Large intestine (tissue), 3 donors: ENCODE measurements at regions not wholly inside any gene's neighbourhood (a gene's known extent, or its start where the extent isn't known, plus 50 kb on each side); places are given as distances from the start of the nearest gene placed in this dataset.

Experiments
- DNase-seq, 2 donors: peaks; one replicate each; pipeline versions ENCODE4 v3.0.0 to v3.0.0-alpha.2; 2013
- H3K27ac ChIP-seq: one replicate; pipeline ENCODE4 v1.5.1; 2013; ENCODE audit warnings: low read length
- H3K27me3 ChIP-seq: 2 replicates; pipeline ENCODE4 v1.6.1; 2013; ENCODE audit warnings: low read length; ENCODE audit not compliant: control insufficient read depth, insufficient read depth
- H3K36me3 ChIP-seq: 2 replicates; pipeline ENCODE4 v1.6.1; 2013; ENCODE audit warnings: low read length; ENCODE audit not compliant: control insufficient read depth, insufficient read depth
- H3K4me1 ChIP-seq: one replicate; pipeline ENCODE4 v1.6.1; 2013; ENCODE audit warnings: low read length; ENCODE audit not compliant: control insufficient read depth, insufficient read depth
- H3K4me3 ChIP-seq: one replicate; pipeline ENCODE4 v1.5.1; 2013; ENCODE audit warnings: low read length
- H3K9me3 ChIP-seq: one replicate; pipeline ENCODE4 v1.6.1; 2013; ENCODE audit warnings: mild to moderate bottlenecking, low read depth, low read length, moderate library complexity; ENCODE audit not compliant: control insufficient read depth
- WGBS: methylation state at CpG from one replicate; pipeline ENCODE4 v1.1.5; 2013; ENCODE audit warnings: low lambda C conversion rate; ENCODE audit not compliant: insufficient coverage; 5-methylcytosine and 5-hydroxymethylcytosine counted together

GRCh38 chr1:234972411-234973191 lies 156.0 kb downstream of the TOMM20 start:
- no CpG with 5 or more reads among the region's 19 CpGs for WGBS

GRCh38 chr1:234971586-234972297 lies 156.9 kb downstream of the TOMM20 start:
- no peaks in the 10 kb centered on the region for H3K36me3 ChIP-seq
- DNase-seq: peak in 1 of 2 donors; percentile 41
- WGBS: 74% methylated on average over 8 of the region's 9 CpGs
- no peak overlapping the region for H3K4me3 ChIP-seq
- peak overlapping the region; percentile 76 for H3K27ac ChIP-seq
- H3K4me1 ChIP-seq: peaks cover 71% of the 10 kb centered on the region
- no peaks in the 10 kb centered on the region for H3K9me3 ChIP-seq
- H3K27me3 ChIP-seq: no peaks in the 10 kb centered on the region

More at GRCh38 chr1:234972411-234973191, 156.0 kb downstream of the TOMM20 start:
- H3K27ac ChIP-seq: peak overlapping the region; percentile 85
- H3K36me3 ChIP-seq: no peaks in the 10 kb centered on the region
- no peaks in the 10 kb centered on the region for H3K27me3 ChIP-seq
- no peaks in the 10 kb centered on the region for H3K9me3 ChIP-seq
- no peak overlapping the region for H3K4me3 ChIP-seq
- peak in 1 of 2 donors; percentile 13 for DNase-seq
- peaks cover 76% of the 10 kb centered on the region for H3K4me1 ChIP-seq

GRCh38 chr1:234970731-234971476 lies 157.7 kb downstream of the TOMM20 start:
- no peaks in the 10 kb centered on the region for H3K36me3 ChIP-seq
- H3K27me3 ChIP-seq: no peaks in the 10 kb centered on the region
- peak; percentile 55 to 73 for DNase-seq
- no CpG with 5 or more reads among the region's 12 CpGs for WGBS
- peak overlapping the region; percentile 76 for H3K27ac ChIP-seq
- H3K4me3 ChIP-seq: no peak overlapping the region
- H3K4me1 ChIP-seq: peaks cover 63% of the 10 kb centered on the region
- H3K9me3 ChIP-seq: no peaks in the 10 kb centered on the region

- 82% methylated on average over 3 of the region's 4 CpGs for WGBS
- peak; percentile 29 to 60 for DNase-seq
Observed at GRCh38 chr1:234970401-234970730, 158.3 kb downstream of the TOMM20 start.

GRCh38 chr1:234969581-234970400 lies 158.8 kb downstream of the TOMM20 start:
- Histone ChIP-seq H3K27me3 (no peaks in the 10 kb centered on the region), H3K36me3 (no peaks in the 10 kb centered on the region), H3K4me3 (peak overlapping the region; percentile 29), H3K4me1 (peaks cover 55% of the 10 kb centered on the region), H3K27ac (peak overlapping the region; percentile 76), H3K9me3 (no peaks in the 10 kb centered on the region)
- peak; percentile 59 to 74 for DNase-seq
- no CpG with 5 or more reads among the region's 37 CpGs for WGBS

More at GRCh38 chr1:234970401-234970730, 158.3 kb downstream of the TOMM20 start:
- H3K4me1 ChIP-seq: peaks cover 57% of the 10 kb centered on the region
- H3K27ac ChIP-seq: peak overlapping the region; percentile 76
- no peak overlapping the region for H3K4me3 ChIP-seq
- H3K9me3 ChIP-seq: no peaks in the 10 kb centered on the region
- no peaks in the 10 kb centered on the region for H3K36me3 ChIP-seq
- H3K27me3 ChIP-seq: no peaks in the 10 kb centered on the region

GRCh38 chr1:234969011-234969441 lies 159.6 kb downstream of the TOMM20 start:
- peaks cover 51% of the 10 kb centered on the region for H3K4me1 ChIP-seq
- H3K9me3 ChIP-seq: no peaks in the 10 kb centered on the region
- no peaks in the 10 kb centered on the region for H3K36me3 ChIP-seq
- peak overlapping the region; percentile 76 for H3K27ac ChIP-seq
- H3K4me3 ChIP-seq: no peak overlapping the region
- H3K27me3 ChIP-seq: no peaks in the 10 kb centered on the region
- 0% methylated on average over 1 of the region's 4 CpGs for WGBS
- peak in 1 of 2 donors; percentile 42 for DNase-seq

- WGBS: no CpG with 5 or more reads among the region's 4 CpGs
- H3K4me1 ChIP-seq: peaks cover 51% of the 10 kb centered on the region
- DNase-seq: no peak
Observed at GRCh38 chr1:234968451-234968850, 160.2 kb downstream of the TOMM20 start.

GRCh38 chr1:234967121-234967520 lies 161.5 kb downstream of the TOMM20 start:
- H3K4me1 ChIP-seq: peaks cover 53% of the 10 kb centered on the region
- no peak for DNase-seq
- H3K36me3 ChIP-seq: no peaks in the 10 kb centered on the region
- no peak overlapping the region for H3K4me3 ChIP-seq
- no peaks in the 10 kb centered on the region for H3K9me3 ChIP-seq
- no peaks in the 10 kb centered on the region for H3K27me3 ChIP-seq
- H3K27ac ChIP-seq: no peak overlapping the region
- 83% methylated on average over 4 of the region's 13 CpGs for WGBS

More at GRCh38 chr1:234968451-234968850, 160.2 kb downstream of the TOMM20 start:
- no peaks in the 10 kb centered on the region for H3K27me3 ChIP-seq
- no peak overlapping the region for H3K27ac ChIP-seq
- no peaks in the 10 kb centered on the region for H3K9me3 ChIP-seq
- H3K36me3 ChIP-seq: no peaks in the 10 kb centered on the region
- H3K4me3 ChIP-seq: no peak overlapping the region

- Histone ChIP-seq H3K4me1 (peaks cover 58% of the 10 kb centered on the region), H3K9me3 (no peaks in the 10 kb centered on the region), H3K27me3 (no peaks in the 10 kb centered on the region), H3K36me3 (no peaks in the 10 kb centered on the region), H3K4me3 (no peak overlapping the region), H3K27ac (no peak overlapping the region)
- peak in 1 of 2 donors; percentile 24 for DNase-seq
Observed at GRCh38 chr1:234965111-234965510, 163.5 kb downstream of the TOMM20 start.
